GM19452 (cell line): ENCODE measurements at regions not wholly inside any gene's neighbourhood (a gene's known extent, or its start where the extent isn't known, plus 50 kb on each side); places are given as distances from the start of the nearest gene placed in this dataset.
"Not testable (repeated sequence)": the region's sequence is repeated elsewhere in the genome, so short reads cannot be mapped to it uniquely, and the experiment has no call there.

Source experiments
- ATAC-seq: cut with Tn5 transposase; IDR thresholded peaks from one replicate; pipeline ENCODE4 v1.9.1; 2021; ENCODE audit not compliant: unreplicated experiment

GRCh38 chr3:143175940-143176894, 56.6 kb downstream of the CHST2 start:
- not testable (repeated sequence) for ATAC-seq

- ATAC-seq, result not testable (repeated sequence)
These were observed 58.4 kb downstream of the CHST2 start for GRCh38 chr3:143177965-143178364.

GRCh38 chr3:143178775-143179548, 59.4 kb downstream of the CHST2 start:
- ATAC-seq, result not testable (repeated sequence)

- ATAC-seq, result no peak
These were observed 60.0 kb downstream of the CHST2 start for GRCh38 chr3:143179603-143180002.

- not testable (repeated sequence) for ATAC-seq
These were observed 61.3 kb downstream of the CHST2 start for GRCh38 chr3:143180860-143181259.

GRCh38 chr3:143181977-143182376, 62.4 kb downstream of the CHST2 start:
- not testable (repeated sequence) for ATAC-seq

GRCh38 chr3:143182866-143183664, 63.5 kb downstream of the CHST2 start:
- ATAC-seq, result no peak

GRCh38 chr3:143183665-143183964, 64.0 kb downstream of the CHST2 start:
- ATAC-seq, result no peak

- no peak for ATAC-seq
These were observed 64.5 kb downstream of the CHST2 start for GRCh38 chr3:143184099-143184498.

GRCh38 chr3:143185401-143185800, 65.8 kb downstream of the CHST2 start:
- ATAC-seq, result no peak

- ATAC-seq, result no peak
These were observed 67.5 kb downstream of the CHST2 start for GRCh38 chr3:143187111-143187510.

- no peak for ATAC-seq
These were observed 69.3 kb downstream of the CHST2 start for GRCh38 chr3:143188881-143189280.

- ATAC-seq, result no peak
These were observed 70.5 kb downstream of the CHST2 start for GRCh38 chr3:143190101-143190500.

- ATAC-seq, result no peak
These were observed 72.6 kb downstream of the CHST2 start for GRCh38 chr3:143192193-143192592.

GRCh38 chr3:143200001-143200924, 80.7 kb downstream of the CHST2 start:
- no peak for ATAC-seq

GRCh38 chr3:143201045-143201444, 81.5 kb downstream of the CHST2 start:
- no peak for ATAC-seq

- ATAC-seq, result no peak
These were observed 82.5 kb downstream of the CHST2 start for GRCh38 chr3:143201870-143202752.

GRCh38 chr3:143203142-143203541, 83.6 kb downstream of the CHST2 start:
- no peak for ATAC-seq

- ATAC-seq, result no peak
These were observed 84.3 kb downstream of the CHST2 start for GRCh38 chr3:143203848-143204247.
